ENCODE measurements at regions not wholly inside any gene's neighbourhood (a gene's known extent, or its start where the extent isn't known, plus 50 kb on each side); places are given as distances from the start of the nearest gene placed in this dataset.
"Not testable (repeated sequence)": the region's sequence is repeated elsewhere in the genome, so short reads cannot be mapped to it uniquely, and the experiment has no call there.

- DNase-seq = no peak
Observed at GRCh38 chr18:2199060-2199459, 372.2 kb downstream of the METTL4 start.

- no peak for DNase-seq
Observed at GRCh38 chr18:2201036-2201600, 370.2 kb downstream of the METTL4 start.

- no peak for DNase-seq
Observed at GRCh38 chr18:2204736-2205135, 366.6 kb downstream of the METTL4 start.

GRCh38 chr18:2207294-2207693 lies 364.0 kb downstream of the METTL4 start:
- no peak for DNase-seq

- no peak for DNase-seq
Observed at GRCh38 chr18:2212598-2213205, 358.6 kb downstream of the METTL4 start.

- DNase-seq = no peak
Observed at GRCh38 chr18:2213905-2214304, 357.4 kb downstream of the METTL4 start.

GRCh38 chr18:2217356-2217755 lies 353.9 kb downstream of the METTL4 start:
- DNase-seq = no peak

GRCh38 chr18:2218101-2218500 lies 353.2 kb downstream of the METTL4 start:
- DNase-seq = no peak

GRCh38 chr18:2219706-2220105 lies 351.6 kb downstream of the METTL4 start:
- DNase-seq = no peak

GRCh38 chr18:2222270-2223185 lies 348.8 kb downstream of the METTL4 start:
- no peak for DNase-seq

GRCh38 chr18:2223449-2223848 lies 347.9 kb downstream of the METTL4 start:
- no peak for DNase-seq

GRCh38 chr18:2223849-2224248 lies 347.5 kb downstream of the METTL4 start:
- no peak for DNase-seq

GRCh38 chr18:2236232-2236631 lies 335.1 kb downstream of the METTL4 start:
- DNase-seq = no peak

GRCh38 chr18:2237706-2238105 lies 333.6 kb downstream of the METTL4 start:
- no peak for DNase-seq

- no peak for DNase-seq
Observed at GRCh38 chr18:2240311-2240705, 331.0 kb downstream of the METTL4 start.

- DNase-seq = no peak
Observed at GRCh38 chr18:2244641-2245040, 326.7 kb downstream of the METTL4 start.

- not testable (repeated sequence) for DNase-seq
Observed at GRCh38 chr18:2247101-2247500, 324.2 kb downstream of the METTL4 start.

GRCh38 chr18:2254977-2255376 lies 316.3 kb downstream of the METTL4 start:
- no peak for DNase-seq

- DNase-seq = no peak
Observed at GRCh38 chr18:2256577-2256976, 314.7 kb downstream of the METTL4 start.

GRCh38 chr18:2258954-2259353 lies 312.4 kb downstream of the METTL4 start:
- DNase-seq = no peak

- no peak for DNase-seq
Observed at GRCh38 chr18:2263303-2263890, 307.9 kb downstream of the METTL4 start.

GRCh38 chr18:2274613-2275012 lies 296.7 kb downstream of the METTL4 start:
- no peak for DNase-seq

- DNase-seq = no peak
Observed at GRCh38 chr18:2281086-2281485, 290.2 kb downstream of the METTL4 start.
